WTC11 (cell line): ENCODE measurements at regions not wholly inside any gene's neighbourhood (a gene's known extent, or its start where the extent isn't known, plus 50 kb on each side); places are given as distances from the start of the nearest gene placed in this dataset.
"Not testable (repeated sequence)": the region's sequence is repeated elsewhere in the genome, so short reads cannot be mapped to it uniquely, and the experiment has no call there.

ENCODE experiments used
- JUN ChIP-seq: sonication (generic); formaldehyde crosslinking; IDR thresholded peaks from 2 replicates; pipeline ENCODE4 v1.8.0; 2023; ENCODE audit warnings: mild to moderate bottlenecking, missing genetic modification reagents
- TF ChIP-seq, protein P1 (sequence below): fragments of 200-600 bp; IDR thresholded peaks from 2 replicates; pipeline ENCODE4 v1.8.0; 2022; ENCODE audit warnings: antibody characterized with exemption
- TF ChIP-seq, protein P2 (sequence below): sonication (generic); formaldehyde crosslinking; IDR thresholded peaks from 2 replicates; pipeline ENCODE4 v1.8.1; 2023; ENCODE audit warnings: mild to moderate bottlenecking, moderate library complexity, missing genetic modification reagents

DNA sequence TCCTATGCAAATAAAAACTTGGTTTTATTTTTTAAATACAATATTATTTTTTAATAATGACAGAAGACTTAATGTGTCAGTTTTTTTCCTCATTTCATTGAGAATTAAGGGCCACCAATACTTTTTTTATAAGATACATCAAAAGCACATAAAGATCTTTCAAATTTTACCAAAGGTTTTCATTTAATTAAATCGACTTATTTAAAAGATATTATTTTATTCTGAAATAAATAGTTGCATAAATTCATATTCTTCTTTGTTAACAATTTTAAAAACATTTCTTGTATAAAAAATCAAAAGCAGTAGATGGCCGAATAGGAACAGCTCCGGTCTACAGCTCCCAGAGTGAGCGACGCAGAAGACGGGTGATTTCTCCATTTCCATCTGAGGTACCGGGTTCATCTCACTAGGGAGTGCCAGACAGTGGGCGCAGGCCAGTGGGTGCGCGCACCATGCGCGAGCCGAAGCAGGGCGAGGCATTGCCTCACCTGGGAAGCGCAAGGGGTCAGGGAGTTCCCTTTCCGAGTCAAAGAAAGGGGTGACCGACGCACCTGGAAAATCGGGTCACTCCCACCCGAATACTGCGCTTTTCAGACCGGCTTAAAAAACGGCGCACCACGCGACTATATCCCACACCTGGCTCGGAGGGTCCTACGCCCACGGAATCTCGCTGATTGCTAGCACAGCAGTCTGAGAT, 374.6 kb upstream of the NPVF start:
- TF ChIP-seq, protein P1, sequence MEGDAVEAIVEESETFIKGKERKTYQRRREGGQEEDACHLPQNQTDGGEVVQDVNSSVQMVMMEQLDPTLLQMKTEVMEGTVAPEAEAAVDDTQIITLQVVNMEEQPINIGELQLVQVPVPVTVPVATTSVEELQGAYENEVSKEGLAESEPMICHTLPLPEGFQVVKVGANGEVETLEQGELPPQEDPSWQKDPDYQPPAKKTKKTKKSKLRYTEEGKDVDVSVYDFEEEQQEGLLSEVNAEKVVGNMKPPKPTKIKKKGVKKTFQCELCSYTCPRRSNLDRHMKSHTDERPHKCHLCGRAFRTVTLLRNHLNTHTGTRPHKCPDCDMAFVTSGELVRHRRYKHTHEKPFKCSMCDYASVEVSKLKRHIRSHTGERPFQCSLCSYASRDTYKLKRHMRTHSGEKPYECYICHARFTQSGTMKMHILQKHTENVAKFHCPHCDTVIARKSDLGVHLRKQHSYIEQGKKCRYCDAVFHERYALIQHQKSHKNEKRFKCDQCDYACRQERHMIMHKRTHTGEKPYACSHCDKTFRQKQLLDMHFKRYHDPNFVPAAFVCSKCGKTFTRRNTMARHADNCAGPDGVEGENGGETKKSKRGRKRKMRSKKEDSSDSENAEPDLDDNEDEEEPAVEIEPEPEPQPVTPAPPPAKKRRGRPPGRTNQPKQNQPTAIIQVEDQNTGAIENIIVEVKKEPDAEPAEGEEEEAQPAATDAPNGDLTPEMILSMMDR, result not testable (repeated sequence)
- TF ChIP-seq JUN, result not testable (repeated sequence)
- TF ChIP-seq, protein P2, sequence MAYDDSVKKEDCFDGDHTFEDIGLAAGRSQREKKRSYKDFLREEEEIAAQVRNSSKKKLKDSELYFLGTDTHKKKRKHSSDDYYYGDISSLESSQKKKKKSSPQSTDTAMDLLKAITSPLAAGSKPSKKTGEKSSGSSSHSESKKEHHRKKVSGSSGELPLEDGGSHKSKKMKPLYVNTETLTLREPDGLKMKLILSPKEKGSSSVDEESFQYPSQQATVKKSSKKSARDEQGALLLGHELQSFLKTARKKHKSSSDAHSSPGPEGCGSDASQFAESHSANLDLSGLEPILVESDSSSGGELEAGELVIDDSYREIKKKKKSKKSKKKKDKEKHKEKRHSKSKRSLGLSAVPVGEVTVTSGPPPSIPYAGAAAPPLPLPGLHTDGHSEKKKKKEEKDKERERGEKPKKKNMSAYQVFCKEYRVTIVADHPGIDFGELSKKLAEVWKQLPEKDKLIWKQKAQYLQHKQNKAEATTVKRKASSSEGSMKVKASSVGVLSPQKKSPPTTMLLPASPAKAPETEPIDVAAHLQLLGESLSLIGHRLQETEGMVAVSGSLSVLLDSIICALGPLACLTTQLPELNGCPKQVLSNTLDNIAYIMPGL (CRISPR knock-in tag), result not testable (repeated sequence)
